ENCODE measurements at regions not wholly inside any gene's neighbourhood (a gene's known extent, or its start where the extent isn't known, plus 50 kb on each side); places are given as distances from the start of the nearest gene placed in this dataset.

GRCh38 chr11:133601641-133602040, 69.3 kb upstream of the OPCML start:
- H3K36me3 ChIP-seq (replicated peaks in 1 of 2; ENCODE audit: control insufficient read depth in 1 of 2, insufficient read depth in 2 of 2, low read length in 2 of 2), result no peaks in the 10 kb centered on the region
- H4K20me1 ChIP-seq (ENCODE audit: insufficient read depth, low read length), result no peaks in the 10 kb centered on the region
- H2AFZ ChIP-seq (ENCODE audit: low read length), result no peak overlapping the region
- CTCF ChIA-PET (ENCODE audit: low intra/inter-chr PET ratio, low total read pairs), result no interaction called here
- H3K9me3 ChIP-seq (ENCODE audit: low read length), result no peaks in the 10 kb centered on the region
- FAIRE-seq, result no peak
- BruUV-seq (replicated peaks), result no TSS peak
- H3K4me3 ChIP-seq (replicated peaks in 1 of 3; ENCODE audit: insufficient read depth in 1 of 3, low read depth in 2 of 3, low read length in 3 of 3), result no peak overlapping the region
- ATAC-seq, result no peak
- H3K27me3 ChIP-seq (ENCODE audit: control insufficient read depth in 1 of 2, insufficient read depth in 2 of 2, low read length in 2 of 2), result no peaks in the 10 kb centered on the region; a peak in 1 of 5 replicates
- H3K4me1 ChIP-seq (ENCODE audit: insufficient read depth, low read length), result no peaks in the 10 kb centered on the region
- POLR2A ChIA-PET, result no interaction called here
- H3K27ac ChIP-seq (ENCODE audit: extremely low read length, insufficient read depth, low read length), result no peak overlapping the region
- 0% methylated on average over 3 of the region's 3 CpGs for WGBS (ENCODE audit: low lambda C conversion rate)
- no peak overlapping the region for H3K4me2 ChIP-seq (ENCODE audit: low read depth, low read length)
- TF ChIP-seq RNF2 (conservative IDR thresholded peaks at IDR 0.05; ENCODE audit: low read depth) (no peak), MXI1 (IDR thresholded peaks at IDR 0.05; ENCODE audit: borderline replicate concordance, low read depth, low read length) (no peak), GABPA (IDR thresholded peaks at IDR 0.05; ENCODE audit: low read depth, low read length) (no peak), GABPA (CRISPR knock-in tag; IDR thresholded peaks at IDR 0.05; ENCODE audit: low read depth) (no peak), ZNF891 (CRISPR knock-in tag; IDR thresholded peaks at IDR 0.05) (no peak), STAT6 (CRISPR knock-in tag; IDR thresholded peaks at IDR 0.05; ENCODE audit: borderline replicate concordance) (no peak), ZNF501 (CRISPR knock-in tag; IDR thresholded peaks at IDR 0.05) (no peak), ZNF317 (CRISPR knock-in tag; IDR thresholded peaks at IDR 0.05) (no peak), PHF20 (CRISPR knock-in tag; IDR thresholded peaks at IDR 0.05) (no peak), MAZ (IDR thresholded peaks at IDR 0.05; ENCODE audit: borderline replicate concordance, low read depth, low read length) (no peak), MAZ (CRISPR knock-in tag; IDR thresholded peaks at IDR 0.05; ENCODE audit: low read depth) (no peak), NFE2 (CRISPR knock-in tag; IDR thresholded peaks at IDR 0.05) (no peak), ZNF816 (CRISPR knock-in tag; IDR thresholded peaks at IDR 0.05; ENCODE audit: borderline replicate concordance) (no peak), ZNF230 (CRISPR knock-in tag; IDR thresholded peaks at IDR 0.05) (no peak)
- in situ Hi-C loops (cut with HindIII; ENCODE audit: extremely low pct_ligation_motif_present, low pct_unique_long_range_greater_than_20kb) (no loop called here), intact Hi-C loops (cut with micrococcal nuclease; ENCODE audit: unreplicated experiment) (no loop called here)
- no peak overlapping the region for H3K9ac ChIP-seq (ENCODE audit: insufficient read depth, low read depth, low read length)
- H3K79me2 ChIP-seq (ENCODE audit: insufficient read depth, low read length), result no peaks in the 10 kb centered on the region
- no peak for DNase-seq (ENCODE audit: low spot score)
